Gastrocnemius medialis (tissue), 4 donors: ENCODE measurements at regions not wholly inside any gene's neighbourhood (a gene's known extent, or its start where the extent isn't known, plus 50 kb on each side); places are given as distances from the start of the nearest gene placed in this dataset.

Source experiments
- CTCF ChIP-seq, 5 experiments: fragments of 450-650 bp in 3 of 5; fragments of 200-600 bp in 2 of 5; sonication (generic) in 2 of 5; IDR thresholded peaks in 4 of 5; conservative IDR thresholded peaks in 1 of 5; 1 replicate in 4 of 5; 2 replicates in 1 of 5; pipeline ENCODE4 v1.5.1; 2016 to 2019; ENCODE audit warnings: antibody characterized with exemption in 5 of 5, mild to moderate bottlenecking in 3 of 5, moderate library complexity in 3 of 5
- POLR2A ChIP-seq, 2 donors: fragments of 450-650 bp; IDR thresholded peaks; one replicate each; pipeline ENCODE4 v1.6.1; 2017; ENCODE audit warnings: antibody characterized with exemption in 2 of 2, mild to moderate bottlenecking in 2 of 2, moderate library complexity in 2 of 2

- TF ChIP-seq CTCF (IDR thresholded peaks at IDR 0.05 in 4 of 5, conservative IDR thresholded peaks at IDR 0.05 in 1 of 5) (no peak), POLR2A (IDR thresholded peaks at IDR 0.05) (no peak)
Observed at GRCh38 chr21:27209546-27209945, 242.7 kb upstream of the ADAMTS5 start.
